Liver (tissue), 3 donors: ENCODE measurements at regions not wholly inside any gene's neighbourhood (a gene's known extent, or its start where the extent isn't known, plus 50 kb on each side); places are given as distances from the start of the nearest gene placed in this dataset.

Experiments used
- MAX ChIP-seq: IDR thresholded peaks from 2 replicates; pipeline ENCODE4 v1.6.1; 2016; ENCODE audit warnings: antibody characterized with exemption
- RXRA ChIP-seq, 2 donors: IDR thresholded peaks; 2 replicates each; pipeline ENCODE4 v1.6.1; 2017 to 2018; ENCODE audit warnings: antibody characterized with exemption in 2 of 2, mild to moderate bottlenecking in 1 of 2
- SP1 ChIP-seq: IDR thresholded peaks from 2 replicates; pipeline ENCODE4 v1.6.1; 2018; ENCODE audit warnings: antibody characterized with exemption, mild to moderate bottlenecking
- TF ChIP-seq, protein P1 (sequence below): fragments of 150-350 bp; IDR thresholded peaks from 2 replicates; pipeline ENCODE4 v1.5.1; 2017; ENCODE audit warnings: improper control_type of control experiment, low read depth, low read length; ENCODE audit not compliant: missing input control
- donor health status: healthy.
- donor health status: healthy.

DNA sequence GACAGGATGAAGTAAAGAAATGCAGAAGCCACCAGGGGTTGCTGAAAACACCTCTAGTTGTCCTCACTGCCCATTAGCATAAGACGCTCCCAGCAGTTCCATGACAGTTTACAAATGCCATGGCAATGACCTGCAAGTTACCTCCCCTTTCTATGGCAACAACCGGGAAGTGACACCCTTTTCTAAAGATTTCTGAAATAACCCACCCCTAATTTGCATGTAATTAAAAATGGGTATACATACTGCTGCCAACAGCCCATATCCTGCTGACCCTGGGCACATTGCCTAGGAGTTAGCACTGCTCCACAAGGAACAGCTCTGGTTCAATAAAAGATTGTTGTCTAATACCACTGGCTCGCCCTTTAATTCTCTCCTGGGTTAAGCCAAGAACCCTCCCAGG, 178.3 kb upstream of the LRATD1 start:
- TF ChIP-seq, protein P1, sequence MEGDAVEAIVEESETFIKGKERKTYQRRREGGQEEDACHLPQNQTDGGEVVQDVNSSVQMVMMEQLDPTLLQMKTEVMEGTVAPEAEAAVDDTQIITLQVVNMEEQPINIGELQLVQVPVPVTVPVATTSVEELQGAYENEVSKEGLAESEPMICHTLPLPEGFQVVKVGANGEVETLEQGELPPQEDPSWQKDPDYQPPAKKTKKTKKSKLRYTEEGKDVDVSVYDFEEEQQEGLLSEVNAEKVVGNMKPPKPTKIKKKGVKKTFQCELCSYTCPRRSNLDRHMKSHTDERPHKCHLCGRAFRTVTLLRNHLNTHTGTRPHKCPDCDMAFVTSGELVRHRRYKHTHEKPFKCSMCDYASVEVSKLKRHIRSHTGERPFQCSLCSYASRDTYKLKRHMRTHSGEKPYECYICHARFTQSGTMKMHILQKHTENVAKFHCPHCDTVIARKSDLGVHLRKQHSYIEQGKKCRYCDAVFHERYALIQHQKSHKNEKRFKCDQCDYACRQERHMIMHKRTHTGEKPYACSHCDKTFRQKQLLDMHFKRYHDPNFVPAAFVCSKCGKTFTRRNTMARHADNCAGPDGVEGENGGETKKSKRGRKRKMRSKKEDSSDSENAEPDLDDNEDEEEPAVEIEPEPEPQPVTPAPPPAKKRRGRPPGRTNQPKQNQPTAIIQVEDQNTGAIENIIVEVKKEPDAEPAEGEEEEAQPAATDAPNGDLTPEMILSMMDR = no peak
- TF ChIP-seq MAX (no peak), RXRA (IDR thresholded peaks at IDR 0.05) (no peak), SP1 (no peak)
